ENCODE measurements at regions not wholly inside any gene's neighbourhood (a gene's known extent, or its start where the extent isn't known, plus 50 kb on each side); places are given as distances from the start of the nearest gene placed in this dataset.

DNA sequence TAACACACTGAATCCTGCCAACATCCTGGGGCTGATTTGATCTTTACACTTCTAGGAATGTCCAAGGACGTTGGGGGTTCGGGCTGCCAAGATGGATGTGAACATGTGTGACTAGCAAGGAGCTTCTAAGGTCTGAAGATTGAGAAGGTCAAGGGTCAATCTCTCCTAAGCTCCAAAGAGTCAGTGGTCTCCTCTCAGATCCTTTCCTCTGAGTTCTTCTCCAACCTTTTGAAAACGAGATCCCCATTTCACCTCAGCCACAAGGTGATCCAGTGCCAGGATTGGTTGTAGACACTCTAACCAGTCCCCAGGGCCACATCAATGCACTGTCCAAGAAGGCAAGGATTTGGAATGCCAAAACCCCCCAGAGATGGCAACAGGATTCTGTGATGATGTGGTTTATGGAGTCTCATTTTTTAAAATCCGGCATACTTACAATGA lies 266.8 kb downstream of the NDUFS4 start:
- H3K9me3 Mint-ChIP-seq = peaks cover 15% of the 10 kb centered on the region
- H3K27ac Mint-ChIP-seq = no peak overlapping the region
- peaks cover 2% of the 10 kb centered on the region for H3K36me3 Mint-ChIP-seq
- H3K9ac ChIP-seq = no peak overlapping the region
- peaks cover 3% of the 10 kb centered on the region for H3F3A ChIP-seq (ENCODE audit: low read depth)
- no peaks in the 10 kb centered on the region for H3K27me3 ChIP-seq
- no peaks in the 10 kb centered on the region for H3K79me2 ChIP-seq (ENCODE audit: low read depth)
- H3K4me3 ChIP-seq = no peak overlapping the region
- no peak overlapping the region for H3K4me3 Mint-ChIP-seq
- H2AFZ ChIP-seq (replicated peaks) = no peak overlapping the region
- H4K20me1 ChIP-seq (ENCODE audit: low read depth) = no peaks in the 10 kb centered on the region
- no peaks in the 10 kb centered on the region for H3K27me3 Mint-ChIP-seq (ENCODE audit: insufficient read depth, low read depth)
- H3K4me1 ChIP-seq = no peaks in the 10 kb centered on the region
- no peak overlapping the region for H3K27ac ChIP-seq
- TF ChIP-seq EZH2phosphoT487 (IDR thresholded peaks at IDR 0.05) (no peak), EZH2 (IDR thresholded peaks at IDR 0.05) (no peak)
- TF ChIP-seq, protein P1, sequence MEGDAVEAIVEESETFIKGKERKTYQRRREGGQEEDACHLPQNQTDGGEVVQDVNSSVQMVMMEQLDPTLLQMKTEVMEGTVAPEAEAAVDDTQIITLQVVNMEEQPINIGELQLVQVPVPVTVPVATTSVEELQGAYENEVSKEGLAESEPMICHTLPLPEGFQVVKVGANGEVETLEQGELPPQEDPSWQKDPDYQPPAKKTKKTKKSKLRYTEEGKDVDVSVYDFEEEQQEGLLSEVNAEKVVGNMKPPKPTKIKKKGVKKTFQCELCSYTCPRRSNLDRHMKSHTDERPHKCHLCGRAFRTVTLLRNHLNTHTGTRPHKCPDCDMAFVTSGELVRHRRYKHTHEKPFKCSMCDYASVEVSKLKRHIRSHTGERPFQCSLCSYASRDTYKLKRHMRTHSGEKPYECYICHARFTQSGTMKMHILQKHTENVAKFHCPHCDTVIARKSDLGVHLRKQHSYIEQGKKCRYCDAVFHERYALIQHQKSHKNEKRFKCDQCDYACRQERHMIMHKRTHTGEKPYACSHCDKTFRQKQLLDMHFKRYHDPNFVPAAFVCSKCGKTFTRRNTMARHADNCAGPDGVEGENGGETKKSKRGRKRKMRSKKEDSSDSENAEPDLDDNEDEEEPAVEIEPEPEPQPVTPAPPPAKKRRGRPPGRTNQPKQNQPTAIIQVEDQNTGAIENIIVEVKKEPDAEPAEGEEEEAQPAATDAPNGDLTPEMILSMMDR (IDR thresholded peaks at IDR 0.05) = no peak
- H3K36me3 ChIP-seq = no peaks in the 10 kb centered on the region
- H3K4me2 ChIP-seq = no peak overlapping the region
- H3K9me3 ChIP-seq (ENCODE audit: low read depth) = peaks cover 4% of the 10 kb centered on the region
- DNase-seq (ENCODE audit: low spot score) = no peak
- H3K4me1 Mint-ChIP-seq = peaks cover 8% of the 10 kb centered on the region

DNA sequence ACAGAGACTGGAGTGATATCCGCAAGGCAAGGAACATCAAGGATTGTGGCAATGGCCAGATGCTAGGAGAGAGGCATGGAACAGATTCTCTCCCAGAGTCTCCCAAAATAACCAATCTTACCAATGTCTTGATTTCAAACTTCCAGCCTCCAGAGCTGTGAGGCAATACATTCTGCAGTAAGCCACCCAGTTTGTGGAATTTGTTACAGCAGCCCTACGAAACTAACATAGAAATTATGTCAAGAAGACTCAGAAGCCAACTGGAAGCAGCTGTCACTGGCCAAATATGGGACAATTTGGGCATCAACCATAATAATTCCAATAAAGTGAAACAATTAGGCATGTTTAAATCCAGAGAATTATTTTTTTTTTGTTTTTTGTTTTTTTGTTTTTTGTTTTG lies 271.1 kb downstream of the NDUFS4 start:
- H3K27me3 ChIP-seq = no peaks in the 10 kb centered on the region

More for the DNA sequence above, 271.1 kb downstream of the NDUFS4 start:
- TF ChIP-seq, protein P1 (IDR thresholded peaks at IDR 0.05) = no peak
- TF ChIP-seq EZH2 (IDR thresholded peaks at IDR 0.05) (no peak), EZH2phosphoT487 (IDR thresholded peaks at IDR 0.05) (no peak)
- H3K27me3 Mint-ChIP-seq (ENCODE audit: insufficient read depth, low read depth) = no peaks in the 10 kb centered on the region
- no peaks in the 10 kb centered on the region for H3F3A ChIP-seq (ENCODE audit: low read depth)
- H3K4me1 Mint-ChIP-seq = no peaks in the 10 kb centered on the region
- no peaks in the 10 kb centered on the region for H3K4me1 ChIP-seq
- H4K20me1 ChIP-seq (ENCODE audit: low read depth) = no peaks in the 10 kb centered on the region
- H3K27ac Mint-ChIP-seq = no peak overlapping the region
- H3K36me3 Mint-ChIP-seq = peaks cover 2% of the 10 kb centered on the region
- no peak overlapping the region for H3K4me2 ChIP-seq
- H3K4me3 ChIP-seq = no peak overlapping the region
- peaks cover 4% of the 10 kb centered on the region for H3K9me3 ChIP-seq (ENCODE audit: low read depth)
- H3K27ac ChIP-seq = no peak overlapping the region
- no peaks in the 10 kb centered on the region for H3K36me3 ChIP-seq
- no peaks in the 10 kb centered on the region for H3K79me2 ChIP-seq (ENCODE audit: low read depth)
- H3K4me3 Mint-ChIP-seq = no peak overlapping the region
- H3K9me3 Mint-ChIP-seq = peaks cover 9% of the 10 kb centered on the region
- no peak for DNase-seq (ENCODE audit: low spot score)
- no peak overlapping the region for H2AFZ ChIP-seq (replicated peaks)
- no peak overlapping the region for H3K9ac ChIP-seq
